GM10248 (cell line): ENCODE measurements at regions not wholly inside any gene's neighbourhood (a gene's known extent, or its start where the extent isn't known, plus 50 kb on each side); places are given as distances from the start of the nearest gene placed in this dataset.

Source experiments
- CTCF ChIA-PET: fragments of 300-600 bp; sonication (Branson Sonifier 250); formaldehyde crosslinking; extraction: SDS; loops from one replicate; lab custom pipeline; 2021; ENCODE audit warnings: antibody characterized with exemption; lab: Yijun Ruan, JAX
- POLR2A ChIA-PET: fragments of 350-650 bp; sonication (Branson Sonifier 250); formaldehyde crosslinking; extraction: SDS; loops from one replicate; lab custom pipeline; 2020; ENCODE audit warnings: antibody characterized with exemption; lab: Yijun Ruan, JAX
- DNase-seq: peaks from one replicate; pipeline ENCODE4 v3.0.0; 2012; ENCODE audit errors: extremely low spot score
- TF ChIP-seq, protein P1 (sequence below): IDR thresholded peaks from 2 replicates; pipeline ENCODE4 v1.5.1; 2012; ENCODE audit warnings: mild to moderate bottlenecking, low read depth; ENCODE audit errors: extremely low read depth, missing control alignments, control extremely low read depth

DNA sequence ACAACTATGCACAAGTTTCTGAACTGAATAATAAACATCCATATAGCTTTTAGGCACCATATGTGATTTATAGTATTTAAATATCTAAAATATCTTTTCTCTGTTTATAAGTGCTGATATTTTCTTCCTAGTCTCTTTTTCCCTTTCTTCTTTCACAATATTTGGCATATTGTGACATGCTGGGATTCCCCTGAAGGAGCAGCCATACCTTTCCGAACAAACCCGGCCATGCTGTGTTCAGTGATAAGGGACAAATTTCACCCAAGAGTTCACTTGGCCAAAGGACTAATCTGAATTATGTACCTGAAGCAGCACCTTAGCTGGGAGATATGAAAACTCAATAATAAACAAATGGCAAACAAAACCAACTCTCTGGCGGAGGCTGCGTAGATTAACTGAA, 250.8 kb downstream of the RDH14 start:
- POLR2A ChIA-PET: no interaction called here
- CTCF ChIA-PET: no interaction called here
- no peak for DNase-seq
- TF ChIP-seq, protein P1, sequence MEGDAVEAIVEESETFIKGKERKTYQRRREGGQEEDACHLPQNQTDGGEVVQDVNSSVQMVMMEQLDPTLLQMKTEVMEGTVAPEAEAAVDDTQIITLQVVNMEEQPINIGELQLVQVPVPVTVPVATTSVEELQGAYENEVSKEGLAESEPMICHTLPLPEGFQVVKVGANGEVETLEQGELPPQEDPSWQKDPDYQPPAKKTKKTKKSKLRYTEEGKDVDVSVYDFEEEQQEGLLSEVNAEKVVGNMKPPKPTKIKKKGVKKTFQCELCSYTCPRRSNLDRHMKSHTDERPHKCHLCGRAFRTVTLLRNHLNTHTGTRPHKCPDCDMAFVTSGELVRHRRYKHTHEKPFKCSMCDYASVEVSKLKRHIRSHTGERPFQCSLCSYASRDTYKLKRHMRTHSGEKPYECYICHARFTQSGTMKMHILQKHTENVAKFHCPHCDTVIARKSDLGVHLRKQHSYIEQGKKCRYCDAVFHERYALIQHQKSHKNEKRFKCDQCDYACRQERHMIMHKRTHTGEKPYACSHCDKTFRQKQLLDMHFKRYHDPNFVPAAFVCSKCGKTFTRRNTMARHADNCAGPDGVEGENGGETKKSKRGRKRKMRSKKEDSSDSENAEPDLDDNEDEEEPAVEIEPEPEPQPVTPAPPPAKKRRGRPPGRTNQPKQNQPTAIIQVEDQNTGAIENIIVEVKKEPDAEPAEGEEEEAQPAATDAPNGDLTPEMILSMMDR: no peak

DNA sequence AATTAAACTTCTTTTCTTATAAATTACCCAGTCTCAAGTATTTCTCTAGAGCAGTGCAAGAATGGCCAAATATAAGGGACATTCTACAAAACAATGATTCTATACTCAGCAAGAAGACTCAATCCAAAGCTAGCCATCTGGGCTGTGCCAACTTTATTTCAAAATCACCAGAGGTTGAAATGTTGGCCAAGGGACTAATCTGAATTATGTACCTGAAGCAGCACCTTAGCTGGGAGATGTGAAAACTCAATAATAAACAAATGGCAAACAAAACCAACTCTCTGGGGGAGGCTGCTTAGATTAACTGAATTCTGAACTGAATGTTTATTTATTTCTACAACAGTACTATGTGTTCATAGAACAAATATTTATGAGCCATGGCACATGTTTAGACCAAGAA, 251.3 kb downstream of the RDH14 start:
- CTCF ChIA-PET: no interaction called here
- POLR2A ChIA-PET: no interaction called here
- TF ChIP-seq, protein P1: no peak

DNA sequence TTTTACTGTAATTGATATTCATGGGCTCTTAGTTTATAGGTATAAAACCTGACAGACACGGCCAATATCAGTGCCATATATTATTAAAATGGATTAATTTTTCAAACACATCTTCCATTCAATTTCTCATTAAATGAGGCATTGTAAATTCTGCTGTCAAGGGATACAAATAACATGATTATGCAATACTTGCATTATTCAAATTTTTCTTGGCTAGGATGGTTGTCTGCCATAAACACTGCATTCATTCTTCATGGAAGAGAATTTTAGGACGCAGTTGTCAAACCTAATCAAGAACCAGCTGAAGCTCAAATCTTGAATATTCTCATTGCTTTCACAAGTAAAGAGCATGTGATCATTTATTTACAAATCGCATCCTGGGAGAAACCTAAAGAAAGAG, 255.6 kb downstream of the RDH14 start:
- TF ChIP-seq, protein P1: no peak
- ChIA-PET CTCF (no interaction called here), POLR2A (no interaction called here)
- no peak for DNase-seq

More for the DNA sequence above, 251.3 kb downstream of the RDH14 start:
- no peak for DNase-seq

DNA sequence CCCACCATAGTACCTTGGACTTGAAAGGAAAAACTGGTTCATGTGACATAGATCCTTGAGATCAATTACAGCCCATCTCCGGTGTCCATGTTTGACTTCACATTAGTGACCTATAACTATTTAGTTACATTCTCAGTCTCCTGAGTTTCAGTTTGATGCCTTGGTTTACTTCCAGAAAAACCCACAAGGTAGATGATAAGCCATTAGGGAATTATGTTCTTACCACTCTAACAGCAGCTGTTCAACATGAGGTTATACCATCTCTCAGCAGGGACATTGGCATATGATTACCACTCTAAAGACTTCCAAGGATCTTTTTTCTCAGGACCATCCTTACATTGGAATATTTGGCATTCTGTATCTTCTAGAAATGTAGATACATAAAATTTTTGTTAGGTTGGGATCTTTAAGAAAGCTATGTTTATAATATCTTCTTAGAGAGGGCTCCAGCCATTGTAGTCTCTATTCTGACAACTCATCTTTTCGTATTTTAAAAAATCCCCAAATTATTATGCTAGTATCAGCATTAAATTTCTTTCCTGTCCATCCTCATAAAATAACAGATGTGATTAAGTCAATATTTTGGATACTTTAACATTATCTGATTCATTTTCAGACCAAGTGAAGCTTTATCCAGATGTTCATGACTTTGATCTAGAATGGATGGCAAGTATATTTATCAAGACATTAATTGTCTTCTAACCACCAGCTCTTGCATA, 258.9 kb downstream of the RDH14 start:
- TF ChIP-seq, protein P1: no peak
- ChIA-PET POLR2A (no interaction called here), CTCF (no interaction called here)
- DNase-seq: no peak

DNA sequence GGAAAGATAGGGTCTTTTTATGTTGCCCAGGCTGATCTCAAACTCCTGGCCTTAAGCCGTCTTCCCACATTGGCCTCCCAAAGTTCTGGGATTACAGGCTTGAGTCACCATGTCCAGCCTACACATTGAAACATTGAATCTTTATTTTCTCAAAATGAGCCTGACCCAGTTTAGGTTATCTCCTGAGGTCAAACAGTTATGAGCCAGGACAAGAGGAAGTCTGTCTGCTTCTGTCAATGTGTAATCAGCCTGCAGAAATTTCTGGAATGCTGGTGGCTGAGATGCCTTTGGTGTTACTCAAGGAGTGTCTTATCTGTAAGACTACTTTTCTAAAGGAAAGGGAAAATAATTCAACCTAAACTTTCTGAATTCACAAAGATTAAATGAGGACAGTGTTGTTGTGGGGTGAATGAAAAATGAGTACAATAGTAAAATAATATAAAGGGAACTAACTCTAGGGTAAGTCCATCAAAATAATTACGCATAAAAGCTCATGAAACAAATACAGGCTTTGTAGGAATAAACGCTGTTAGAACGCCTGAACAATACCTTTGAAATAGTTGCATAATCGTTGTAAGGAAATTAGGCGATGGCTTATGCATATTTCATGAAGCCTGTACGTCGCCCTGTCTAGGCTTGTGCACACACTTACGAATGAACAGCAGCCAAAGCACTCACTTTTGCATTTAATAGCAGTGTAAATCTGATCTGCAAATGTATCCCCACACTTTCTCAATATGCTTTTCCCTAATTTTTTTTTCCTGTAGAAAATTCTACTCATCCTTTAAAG, 260.8 kb downstream of the RDH14 start:
- ChIA-PET POLR2A (no interaction called here), CTCF (interaction anchor here (1.8 to 2.0 kb wide), 2 partner anchors 10 to 49 kb away, joined by 4 to 5 read pairs; no protein-coding TSS in a partner anchor)
- TF ChIP-seq, protein P1: no peak
- DNase-seq: no peak

DNA sequence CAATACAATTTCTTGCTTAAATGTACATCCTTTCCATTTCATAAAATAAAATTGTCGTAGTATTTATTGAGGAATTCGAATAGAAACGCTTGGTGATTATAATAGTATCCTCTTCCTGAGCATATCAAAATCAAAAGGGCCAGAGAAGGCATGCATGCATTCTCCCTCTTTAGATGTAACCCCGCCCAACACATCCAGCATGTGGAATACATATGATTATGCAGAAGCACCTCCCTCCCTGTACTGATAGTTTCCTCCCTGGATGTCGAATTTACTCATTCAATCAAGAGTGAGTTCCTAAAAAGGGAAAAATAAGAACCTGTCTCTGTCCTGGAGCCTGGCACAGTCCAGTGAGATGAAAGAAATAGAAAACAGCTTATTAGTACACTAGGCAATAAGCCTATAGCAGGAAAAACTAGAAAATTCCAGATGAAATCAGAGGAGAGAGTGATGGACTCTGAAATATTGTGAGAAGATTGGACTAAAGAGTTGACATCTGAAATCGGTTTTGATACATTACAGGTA, 262.9 kb downstream of the RDH14 start:
- TF ChIP-seq, protein P1: no peak
- ChIA-PET CTCF (interaction anchor here (1.6 to 2.0 kb wide), 3 partner anchors 8 to 53 kb away, joined by 3 to 5 read pairs (median 4); no protein-coding TSS in a partner anchor), POLR2A (no interaction called here)
- no peak for DNase-seq
